ENCODE measurements at regions not wholly inside any gene's neighbourhood (a gene's known extent, or its start where the extent isn't known, plus 50 kb on each side); places are given as distances from the start of the nearest gene placed in this dataset.

DNA sequence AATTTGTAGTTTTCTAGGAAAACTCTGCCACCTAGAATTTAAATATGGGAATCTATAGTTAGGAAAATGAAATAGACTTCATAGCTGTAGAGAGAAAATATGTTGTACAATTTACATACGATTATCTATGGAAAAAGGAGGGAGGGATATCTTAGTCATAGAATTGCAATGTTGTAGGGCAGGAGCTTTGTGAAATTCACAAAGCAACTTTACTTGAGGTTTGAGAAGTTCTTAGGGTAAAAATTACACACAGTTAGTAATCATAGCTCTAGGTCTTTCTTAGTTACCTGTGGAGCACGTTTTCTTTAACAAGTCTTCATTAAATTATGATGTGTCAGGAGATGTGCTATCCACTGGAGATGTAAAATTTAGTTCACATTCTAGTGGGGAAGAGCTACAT lies 61.4 kb upstream of the DBX2 start:
- WGBS, 2 experiments (ENCODE audit: extremely low coverage in 2 of 2, insufficient read length in 1 of 2): no CpG with 5 or more reads among the region's 2 CpGs
- H4K91ac ChIP-seq (ENCODE audit: insufficient read depth, low read depth, low read length): no peak overlapping the region
- in situ Hi-C loops (cut with MboI; ENCODE audit: low sequenced_read_pairs): no loop called here

More for the DNA sequence above, 61.4 kb upstream of the DBX2 start:
- no peaks in the 10 kb centered on the region for H4K20me1 ChIP-seq (ENCODE audit: insufficient read depth, low read length)
- H3K4ac ChIP-seq (ENCODE audit: low read depth, low read length): no peak overlapping the region
- DNase-seq (no peak), ATAC-seq (ENCODE audit: low read depth) (no peak)
- H2BK120ac ChIP-seq (ENCODE audit: low read depth, low read length): no peak overlapping the region
- no peak overlapping the region for H3K56ac ChIP-seq (ENCODE audit: extremely low read depth, insufficient read depth, low read length)
- H3K9me3 ChIP-seq (ENCODE audit: control insufficient read depth, insufficient read depth, low read length): no peaks in the 10 kb centered on the region
- no peak overlapping the region for H4K8ac ChIP-seq (ENCODE audit: low read depth in 2 of 2, low read length in 2 of 2)
- H3K4me3 ChIP-seq (ENCODE audit: insufficient read depth, low read depth, low read length): no peak overlapping the region
- H2AFZ ChIP-seq (replicated peaks; ENCODE audit: low read length, poor library complexity): no peak overlapping the region
- no peak for TF ChIP-seq MXI1 (IDR thresholded peaks at IDR 0.05; ENCODE audit: borderline replicate concordance, low read depth, low read length)
- no peak for TF ChIP-seq RAD21 (IDR thresholded peaks at IDR 0.05; ENCODE audit: low read length)
- TF ChIP-seq FOS (IDR thresholded peaks at IDR 0.05; ENCODE audit: low read depth, low read length): no peak
- ChIA-PET POLR2A (ENCODE audit: unreplicated experiment) (no interaction called here), CTCF (no interaction called here)
- H3K23ac ChIP-seq (ENCODE audit: low read depth, low read length): no peak overlapping the region
- no peak overlapping the region for H3K9ac ChIP-seq (ENCODE audit: low read depth, low read length)
- no peaks in the 10 kb centered on the region for H3K9me1 ChIP-seq (ENCODE audit: insufficient read depth, low read length)
- H2BK15ac ChIP-seq (ENCODE audit: low read depth, low read length): no peak overlapping the region
- no peak overlapping the region for H2AK5ac ChIP-seq (ENCODE audit: low read depth, low read length)
- H3K4me1 ChIP-seq (ENCODE audit: control insufficient read depth, insufficient read depth, low read length): no peaks in the 10 kb centered on the region
- dilution Hi-C loops (cut with HindIII; ENCODE audit: low sequenced_read_pairs, unreplicated experiment) (no loop called here), intact Hi-C loops (cut with micrococcal nuclease) (no loop called here)
- no peak overlapping the region for H2AK9ac ChIP-seq (replicated peaks; ENCODE audit: low read depth, low read length, poor library complexity)
- H3K18ac ChIP-seq (ENCODE audit: low read depth, low read length): no peak overlapping the region
- no peak overlapping the region for H2BK20ac ChIP-seq (ENCODE audit: low read depth, low read length)
- H2BK5ac ChIP-seq (ENCODE audit: low read depth, low read length, poor library complexity, severe bottlenecking): no peak overlapping the region
- BruUV-seq (replicated peaks): no TSS peak
- H3K14ac ChIP-seq (replicated peaks; ENCODE audit: low read depth, low read length): no peak overlapping the region
- no peaks in the 10 kb centered on the region for H3K27me3 ChIP-seq (ENCODE audit: control insufficient read depth, insufficient read depth, low read length)
- no peaks in the 10 kb centered on the region for H3K79me1 ChIP-seq (ENCODE audit: low read depth in 1 of 2, low read length in 2 of 2)
- H3K27ac ChIP-seq (ENCODE audit: insufficient read depth, low read length): no peak overlapping the region
- no peak overlapping the region for H3K4me2 ChIP-seq (ENCODE audit: low read depth, low read length)
- H4K5ac ChIP-seq (ENCODE audit: low read depth, low read length): no peak overlapping the region
- no peaks in the 10 kb centered on the region for H3K36me3 ChIP-seq (ENCODE audit: control insufficient read depth, insufficient read depth, low read length)
